Sigmoid colon (tissue), 6 donors: ENCODE measurements at regions not wholly inside any gene's neighbourhood (a gene's known extent, or its start where the extent isn't known, plus 50 kb on each side); places are given as distances from the start of the nearest gene placed in this dataset.
A peak's percentile ranks its signal among the peaks of the same experiment; 100 is the strongest.

Experiments
- DNase-seq: peaks from one replicate; pipeline ENCODE4 v3.0.0-alpha.2; 2019
- H3K27ac ChIP-seq, 4 donors: fragments of 200-600 bp; sonication (generic); one replicate each; pipeline ENCODE4 v1.5.1; 2016 to 2019; ENCODE audit warnings: mild to moderate bottlenecking in 1 of 4
- H3K27me3 ChIP-seq, 3 donors: fragments of 200-600 bp; sonication (generic); one replicate each; pipeline ENCODE4 v1.5.1; 2019; ENCODE audit warnings: mild to moderate bottlenecking in 1 of 3
- H3K36me3 ChIP-seq, 4 donors: fragments of 200-600 bp; sonication (generic); one replicate each; pipeline ENCODE4 v1.5.1; 2016 to 2019
- H3K4me1 ChIP-seq, 4 donors: fragments of 200-600 bp; sonication (generic); one replicate each; pipeline ENCODE4 v1.5.1; 2017 to 2019
- H3K4me3 ChIP-seq, 4 donors: fragments of 200-600 bp; sonication (generic); one replicate each; pipeline ENCODE4 v1.5.1; 2017 to 2019; ENCODE audit warnings: mild to moderate bottlenecking in 2 of 4, moderate library complexity in 1 of 4
- H3K9me3 ChIP-seq, 4 donors: fragments of 200-600 bp in 3 of 4; sonication (generic) in 3 of 4; one replicate each; pipeline versions ENCODE4 v1.5.1 to v1.6.1; 2013 to 2019
- CTCF ChIP-seq, 4 experiments: fragments of 450-650 bp in 3 of 4; fragments of 200-600 bp in 1 of 4; IDR thresholded peaks; one replicate each; pipeline ENCODE4 v1.5.1; 2016 to 2019; ENCODE audit warnings: antibody characterized with exemption in 4 of 4, mild to moderate bottlenecking in 3 of 4, moderate library complexity in 2 of 4
- EP300 ChIP-seq, 4 donors: sonication (generic); formaldehyde crosslinking; IDR thresholded peaks; one replicate each; pipeline ENCODE4 v1.6.1; 2017; ENCODE audit warnings: antibody characterized with exemption in 4 of 4
- POLR2A ChIP-seq, 2 donors: fragments of 450-650 bp; IDR thresholded peaks; one replicate each; pipeline ENCODE4 v1.6.1; 2016; ENCODE audit warnings: antibody characterized with exemption in 2 of 2, mild to moderate bottlenecking in 2 of 2, moderate library complexity in 2 of 2
- POLR2AphosphoS5 ChIP-seq, 4 donors: sonication (generic); formaldehyde crosslinking; IDR thresholded peaks; one replicate each; pipeline ENCODE4 v1.6.1; 2017; ENCODE audit warnings: antibody characterized with exemption in 4 of 4
- WGBS, 2 donors: extraction: QIAGEN DNeasy Blood & Tissue Kit; methylation state at CpG; one replicate each; pipeline ENCODE4 v1.1.7; 2013; 5-methylcytosine and 5-hydroxymethylcytosine counted together
- intact Hi-C: fragments of 100-400 bp; cut with DNase I; formaldehyde crosslinking; loops from one replicate; pipeline ENCODE4 v1.15.1; 2023
- donor health status: healthy with polysubstance abuse.
- donor health status: healthy.

DNA sequence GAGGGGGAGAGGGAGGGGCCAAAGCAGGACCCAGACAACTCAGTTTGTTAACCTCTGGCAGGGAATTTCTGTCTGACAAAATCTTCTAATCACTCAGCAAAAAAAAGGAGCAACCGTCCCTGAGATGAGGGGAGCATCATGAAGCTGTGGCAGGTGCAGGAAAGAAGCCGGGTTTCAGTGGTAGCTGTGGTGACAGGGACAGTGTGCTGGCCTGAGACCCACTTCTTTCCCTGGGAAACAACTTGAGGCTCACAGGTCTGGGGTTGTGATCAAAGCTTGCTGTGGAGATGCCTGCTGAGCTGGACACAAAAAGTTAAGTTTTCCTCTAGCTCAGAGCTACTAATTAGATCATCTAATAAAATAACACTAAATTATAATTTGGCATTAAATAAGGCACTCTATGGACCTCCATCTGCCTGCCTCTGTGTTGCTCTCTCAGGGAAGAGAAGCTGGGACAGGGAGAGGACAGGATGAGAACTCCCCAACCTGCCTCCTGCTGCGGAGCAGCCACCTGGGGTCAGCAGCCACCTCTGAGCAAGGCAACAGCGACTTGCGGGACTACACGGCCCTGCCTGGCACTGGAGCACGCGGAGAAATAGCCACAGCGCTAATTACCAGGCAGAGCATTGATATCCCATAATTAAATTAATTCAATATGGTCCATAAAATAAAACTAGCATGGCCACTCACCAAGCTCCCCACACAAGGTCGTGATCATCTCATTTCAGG lies 104.6 kb upstream of the TEX51 start:
- no peak for TF ChIP-seq EP300 (IDR thresholded peaks at IDR 0.05)
- Histone ChIP-seq H3K4me1 (no peaks in the 10 kb centered on the region), H3K27me3 (peaks cover 0 to 11% (median 0%) of the 10 kb centered on the region in 3 donors), H3K9me3 (no peaks in the 10 kb centered on the region), H3K4me3 (no peak overlapping the region), H3K27ac (no peak overlapping the region), H3K36me3 (no peaks in the 10 kb centered on the region)
- peak; percentile 50 for DNase-seq
- intact Hi-C loops = no loop called here
- 38 to 55% methylated on average over 10 of the region's 10 CpGs for WGBS, 2 donors

DNA sequence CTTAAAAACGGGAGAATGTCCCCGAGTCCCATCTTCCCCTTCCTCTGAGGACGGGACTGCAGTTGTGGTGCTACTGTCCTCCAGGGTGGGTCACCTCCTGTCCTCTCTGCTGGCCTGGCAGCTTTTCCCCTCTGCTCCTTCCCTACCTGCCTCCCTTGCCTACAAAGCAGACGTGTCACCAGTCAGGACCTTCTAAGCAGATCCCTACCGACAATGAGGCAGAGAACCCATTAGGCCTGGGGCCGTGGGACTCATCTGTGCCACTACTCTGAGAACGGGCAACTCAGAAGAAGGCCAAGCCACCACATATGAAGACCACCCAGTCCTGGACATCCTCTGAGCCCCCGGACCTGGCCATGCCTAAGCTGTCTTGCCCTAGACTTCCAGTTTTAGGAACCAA lies 103.0 kb upstream of the TEX51 start:
- TF ChIP-seq CTCF (IDR thresholded peaks at IDR 0.05) (no peak), POLR2A (IDR thresholded peaks at IDR 0.05) (no peak), EP300 (IDR thresholded peaks at IDR 0.05) (no peak), POLR2AphosphoS5 (IDR thresholded peaks at IDR 0.05) (no peak)
- intact Hi-C loops = no loop called here
- peak; percentile 32 for DNase-seq
- H3K27ac ChIP-seq = no peak overlapping the region
- no peaks in the 10 kb centered on the region for H3K9me3 ChIP-seq
- H3K27me3 ChIP-seq = peaks cover 0 to 11% (median 0%) of the 10 kb centered on the region in 3 donors
- H3K4me1 ChIP-seq = no peaks in the 10 kb centered on the region
- H3K36me3 ChIP-seq = no peaks in the 10 kb centered on the region
- H3K4me3 ChIP-seq = no peak overlapping the region
- WGBS, 2 donors = 79 to 82% methylated on average over 8 of the region's 8 CpGs

DNA sequence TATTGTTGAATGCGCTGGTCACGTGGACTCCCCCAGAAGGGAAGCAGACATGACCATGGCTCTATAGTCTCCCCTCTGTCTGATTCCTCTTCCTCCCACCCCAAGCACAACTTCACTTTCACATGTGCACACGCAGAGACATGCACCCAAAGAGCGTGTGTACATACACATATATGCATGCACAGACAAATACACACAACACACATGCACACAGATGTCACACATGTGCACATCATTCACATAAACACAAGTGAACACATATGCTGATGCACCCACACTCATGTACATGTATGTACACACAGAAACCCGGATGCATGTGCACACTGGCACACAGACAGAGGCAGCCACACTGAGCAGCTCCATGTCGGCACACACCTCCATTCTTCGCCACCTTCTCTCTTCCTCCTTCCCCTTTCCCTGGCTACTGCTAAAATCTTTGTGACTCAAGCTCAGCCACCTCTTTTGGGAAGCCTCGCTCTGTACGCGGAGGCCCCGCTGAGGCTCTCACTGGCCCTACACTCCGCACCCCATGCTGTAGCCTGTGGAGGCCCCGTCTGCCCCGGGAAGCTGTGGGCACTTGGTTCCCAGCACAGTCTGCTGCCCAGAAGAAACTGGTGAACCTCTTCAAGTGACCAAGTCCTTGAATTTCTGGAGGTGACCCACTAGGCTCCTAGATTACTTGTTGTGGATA lies 101.6 kb upstream of the TEX51 start:
- no peak overlapping the region for H3K4me3 ChIP-seq
- peak; percentile 24 for DNase-seq
- intact Hi-C loops = no loop called here
- no peaks in the 10 kb centered on the region for H3K9me3 ChIP-seq
- WGBS, 2 donors = 90% methylated on average over 14 of the region's 14 CpGs
- TF ChIP-seq EP300 (IDR thresholded peaks at IDR 0.05) = no peak
- TF ChIP-seq CTCF (IDR thresholded peaks at IDR 0.05) = no peak
- no peak for TF ChIP-seq POLR2A (IDR thresholded peaks at IDR 0.05)
- no peak for TF ChIP-seq POLR2AphosphoS5 (IDR thresholded peaks at IDR 0.05)
- H3K27me3 ChIP-seq = peaks cover 0 to 7% (median 0%) of the 10 kb centered on the region in 3 donors
- no peaks in the 10 kb centered on the region for H3K4me1 ChIP-seq
- H3K36me3 ChIP-seq = no peaks in the 10 kb centered on the region
- no peak overlapping the region for H3K27ac ChIP-seq

- H3K4me1 ChIP-seq = no peaks in the 10 kb centered on the region
- intact Hi-C loops = no loop called here
- no peak overlapping the region for H3K4me3 ChIP-seq
- peaks cover 0 to under 1% (median 0%) of the 10 kb centered on the region in 3 donors for H3K27me3 ChIP-seq
- H3K9me3 ChIP-seq = no peaks in the 10 kb centered on the region
- no peaks in the 10 kb centered on the region for H3K36me3 ChIP-seq
- peak; percentile 40 for DNase-seq
- H3K27ac ChIP-seq = no peak overlapping the region
- WGBS, 2 donors = 88 to 93% methylated on average over 13 of the region's 13 CpGs
- TF ChIP-seq POLR2A (IDR thresholded peaks at IDR 0.05) (no peak), CTCF (IDR thresholded peaks at IDR 0.05) (no peak), POLR2AphosphoS5 (IDR thresholded peaks at IDR 0.05) (no peak), EP300 (IDR thresholded peaks at IDR 0.05) (no peak)
Observed at GRCh38 chr2:126797622-126798275, 100.9 kb upstream of the TEX51 start.
